NCI-H146 treated with DMSO at 0.1 percent for 48 hours (cell line): ENCODE measurements at regions not wholly inside any gene's neighbourhood (a gene's known extent, or its start where the extent isn't known, plus 50 kb on each side); places are given as distances from the start of the nearest gene placed in this dataset.
A peak's percentile ranks its signal among the peaks of the same experiment; 100 is the strongest.
"Not testable (repeated sequence)": the region's sequence is repeated elsewhere in the genome, so short reads cannot be mapped to it uniquely, and the experiment has no call there.

Experiments used
- DNase-seq: peaks from one replicate; lab custom pipeline; 2025; ENCODE audit not compliant: unreplicated experiment; lab: John Stamatoyannopoulos, UW

DNA sequence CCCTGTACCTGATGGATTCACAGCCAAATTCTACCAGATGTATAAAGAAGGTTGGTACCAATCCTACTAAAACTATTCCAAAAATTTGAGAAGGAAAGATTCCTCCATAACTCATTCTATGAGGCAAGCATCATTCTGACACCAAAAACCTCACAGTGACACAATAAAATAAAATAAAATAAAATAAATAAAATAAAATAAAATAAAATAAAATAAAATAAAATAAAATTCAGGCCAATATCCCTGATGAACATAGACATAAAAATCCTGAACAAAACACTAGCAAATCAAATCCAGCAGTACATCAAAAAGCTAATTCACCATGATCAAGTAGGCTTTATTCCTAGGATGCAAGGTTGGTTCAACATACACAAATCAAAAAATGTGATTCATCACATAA is 108.1 kb downstream of the PROX1 start:
- not testable (repeated sequence) for DNase-seq

DNA sequence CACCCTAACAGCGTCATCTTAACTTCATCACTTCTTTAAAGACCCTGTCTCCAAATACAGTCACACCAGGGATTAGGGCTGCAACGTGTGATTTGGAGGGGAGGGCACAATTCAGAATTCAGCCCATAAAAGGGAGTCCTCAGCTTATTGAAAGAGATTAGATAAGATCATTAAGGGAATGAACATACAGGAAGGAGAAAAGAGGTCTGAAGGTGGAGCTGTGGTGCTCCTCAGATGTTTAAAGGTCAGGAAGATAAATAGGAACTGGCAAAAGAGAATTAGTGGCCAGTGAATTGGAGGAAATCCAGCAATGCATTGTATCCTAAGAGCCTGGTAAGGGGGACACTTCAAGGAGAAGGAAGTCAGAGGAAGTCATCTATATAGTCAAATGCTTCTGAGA is 113.5 kb downstream of the PROX1 start:
- DNase-seq = no peak

- no peak for DNase-seq
These were observed 114.1 kb downstream of the PROX1 start for GRCh38 chr1:214101828-214102227.

- DNase-seq = no peak
These were observed 115.1 kb downstream of the PROX1 start for GRCh38 chr1:214102907-214103306.

DNA sequence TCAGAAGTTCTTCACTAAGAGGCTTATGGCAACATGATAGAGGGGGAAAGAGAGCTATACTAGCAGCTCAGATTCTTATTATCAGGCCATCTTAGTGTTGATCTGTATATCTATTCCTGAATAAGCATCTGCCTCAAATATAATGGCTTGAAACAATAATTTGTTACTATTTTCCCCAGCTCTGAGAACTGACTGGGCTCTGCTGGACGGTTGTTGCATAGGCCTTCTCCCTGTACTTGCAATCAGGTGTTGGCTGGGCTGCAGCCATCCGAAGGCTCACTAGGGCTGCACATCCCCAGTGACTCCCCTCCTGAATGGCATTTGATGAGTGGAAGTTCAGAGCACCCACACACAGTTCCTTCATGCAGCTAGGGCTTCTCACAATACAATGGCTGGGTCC is 116.0 kb downstream of the PROX1 start:
- no peak for DNase-seq

DNA sequence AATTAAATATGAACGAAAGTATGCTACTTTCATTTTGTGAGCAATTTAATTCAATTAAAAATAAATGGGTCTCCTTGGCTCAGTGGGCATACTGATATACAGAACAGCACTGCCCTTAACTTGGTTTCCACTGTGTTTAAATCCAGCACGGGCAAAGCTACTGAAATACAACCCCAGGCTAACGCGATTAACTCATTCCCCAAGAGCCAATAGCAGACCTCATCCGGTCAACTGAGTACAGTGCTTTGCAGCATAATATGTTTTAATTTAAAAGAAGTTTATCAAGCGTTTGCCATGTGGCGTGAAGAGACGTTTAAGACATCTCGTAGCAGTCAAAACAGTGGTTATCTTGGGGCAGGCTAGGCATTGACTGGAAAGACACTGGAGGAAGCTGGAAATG is 118.6 kb downstream of the PROX1 start:
- DNase-seq = no peak

GRCh38 chr1:214107322-214108096 is 119.7 kb downstream of the PROX1 start:
- DNase-seq = no peak

DNA sequence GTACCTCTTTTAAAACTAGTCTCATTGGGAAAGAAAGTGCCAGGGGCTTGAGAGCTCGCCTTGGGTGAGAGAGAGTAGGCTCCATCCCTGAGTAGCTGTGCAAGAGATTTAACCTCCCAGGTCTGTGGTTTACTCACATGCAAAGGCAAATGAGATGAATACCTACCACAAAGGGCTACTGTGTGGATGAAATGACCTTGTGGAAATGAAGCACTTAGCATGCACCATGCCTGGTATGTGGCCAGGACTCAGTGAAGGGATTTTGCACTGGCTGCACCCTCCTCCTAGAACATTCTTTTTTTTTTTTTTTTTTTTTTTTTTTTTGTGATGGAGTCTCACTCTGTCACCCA is 120.3 kb downstream of the PROX1 start:
- no peak for DNase-seq

- no peak for DNase-seq
These were observed 124.0 kb downstream of the PROX1 start for GRCh38 chr1:214111796-214112195.

- DNase-seq = no peak
These were observed 128.5 kb downstream of the PROX1 start for GRCh38 chr1:214116258-214116657.

DNA sequence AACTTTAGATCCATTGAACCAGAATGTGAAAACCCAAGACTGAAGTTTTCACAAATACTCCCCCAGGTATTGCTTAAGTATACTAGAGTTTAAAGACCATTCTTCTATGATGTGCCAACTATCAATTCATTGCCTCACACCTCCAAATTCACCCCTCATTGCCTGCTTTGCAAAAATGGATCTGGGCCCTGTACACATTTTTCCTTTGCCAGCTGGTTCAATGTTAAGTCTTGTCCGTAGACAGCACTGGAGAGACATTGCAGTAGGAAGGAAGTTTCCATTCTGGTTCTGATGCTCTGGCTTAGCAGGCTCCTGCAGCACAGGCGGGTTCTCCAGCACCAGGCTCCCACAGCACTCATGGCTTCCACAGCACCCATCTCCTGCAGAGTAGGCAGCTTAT is 130.0 kb downstream of the PROX1 start:
- no peak for DNase-seq

GRCh38 chr1:214120191-214120590 is 132.4 kb downstream of the PROX1 start:
- DNase-seq = no peak

DNA sequence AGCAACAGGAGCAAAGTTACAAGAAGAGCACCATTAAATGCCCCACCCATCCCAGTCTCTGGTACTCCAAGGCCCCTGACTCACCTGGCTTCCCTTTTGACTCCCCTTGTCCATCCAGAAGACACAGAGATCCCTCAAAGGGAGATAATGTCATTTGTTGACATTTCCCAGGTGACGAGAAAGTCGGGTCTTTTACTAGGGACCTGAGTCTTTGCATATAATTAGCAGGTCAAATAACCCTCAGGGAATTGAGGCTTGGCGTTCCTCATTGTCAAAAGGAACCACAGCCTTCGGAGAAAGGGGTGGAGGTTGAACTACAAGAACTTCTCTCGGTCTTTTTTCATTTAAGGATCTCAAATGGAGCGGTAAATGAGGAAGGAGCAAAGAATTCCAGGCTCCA is 133.2 kb downstream of the PROX1 start:
- DNase-seq = peak; percentile 30

- no peak for DNase-seq
These were observed 134.3 kb downstream of the PROX1 start for GRCh38 chr1:214122110-214122509.

- DNase-seq = peak; percentile 87
These were observed 135.4 kb downstream of the PROX1 start for GRCh38 chr1:214123061-214123784.

DNA sequence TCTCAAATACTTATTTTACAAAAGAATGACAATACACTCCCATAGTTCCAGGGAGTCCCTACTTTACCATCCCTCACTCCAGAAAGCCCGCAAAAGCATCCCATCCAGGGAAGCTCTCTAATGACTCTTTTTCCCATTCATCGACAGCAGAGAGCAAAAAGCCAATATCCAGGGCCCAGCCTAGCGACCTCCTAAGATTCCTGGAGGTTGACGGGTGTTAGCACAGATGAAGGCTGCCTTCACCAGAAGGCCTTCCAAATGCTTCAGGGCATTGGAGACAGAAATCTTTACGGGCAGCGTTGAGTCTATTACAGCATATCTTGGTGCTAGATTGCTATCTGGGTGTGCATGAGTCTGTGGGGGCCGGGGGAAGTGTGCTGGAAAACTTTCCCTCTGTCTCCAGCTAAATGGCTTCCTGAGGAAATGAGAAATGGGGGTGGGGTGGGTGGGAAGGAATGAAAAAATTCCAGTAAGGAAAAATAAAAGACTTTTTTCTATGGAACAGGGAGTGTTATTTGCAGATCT is 136.6 kb downstream of the PROX1 start:
- DNase-seq = no peak

DNA sequence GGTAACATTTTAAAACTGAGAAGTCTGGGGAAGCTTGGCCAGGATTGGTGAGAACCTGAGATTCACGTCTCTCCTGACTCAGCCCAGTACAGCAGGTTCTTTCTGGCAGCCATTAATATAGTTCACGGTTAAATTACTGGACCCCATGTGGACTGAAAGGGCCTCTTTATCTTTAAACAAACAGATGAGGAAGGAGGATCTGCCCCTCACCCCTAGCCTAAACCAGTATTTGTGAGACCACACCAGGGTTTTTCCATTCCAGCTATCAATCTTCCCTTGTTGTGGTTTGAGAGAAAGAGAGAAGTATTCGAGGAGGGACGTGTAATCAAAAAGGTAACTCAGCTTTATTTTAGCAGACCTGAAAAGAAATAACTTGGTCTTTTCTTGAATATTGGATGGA is 137.1 kb downstream of the PROX1 start:
- DNase-seq = peak; percentile 91

DNA sequence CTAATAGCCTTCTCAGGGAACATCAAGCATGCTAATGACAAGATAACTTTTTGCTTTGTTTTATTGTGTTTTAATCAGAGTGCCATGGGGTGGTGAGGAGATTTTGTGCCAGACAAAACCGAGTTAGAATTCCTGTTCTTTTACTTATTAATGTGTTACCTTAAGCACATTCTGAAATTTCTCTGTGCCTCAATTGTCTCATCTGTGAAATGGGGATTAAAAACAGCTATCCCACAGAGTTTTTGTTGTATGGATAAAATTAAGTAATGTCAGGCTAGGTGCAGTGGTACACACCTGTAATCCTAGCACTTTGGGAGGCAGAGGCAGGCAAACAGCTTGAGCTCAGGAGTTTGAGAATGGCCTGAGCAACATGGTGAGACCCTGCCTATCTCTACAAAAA is 138.0 kb downstream of the PROX1 start:
- DNase-seq = no peak

GRCh38 chr1:214126697-214127146 is 138.9 kb downstream of the PROX1 start:
- DNase-seq = no peak

DNA sequence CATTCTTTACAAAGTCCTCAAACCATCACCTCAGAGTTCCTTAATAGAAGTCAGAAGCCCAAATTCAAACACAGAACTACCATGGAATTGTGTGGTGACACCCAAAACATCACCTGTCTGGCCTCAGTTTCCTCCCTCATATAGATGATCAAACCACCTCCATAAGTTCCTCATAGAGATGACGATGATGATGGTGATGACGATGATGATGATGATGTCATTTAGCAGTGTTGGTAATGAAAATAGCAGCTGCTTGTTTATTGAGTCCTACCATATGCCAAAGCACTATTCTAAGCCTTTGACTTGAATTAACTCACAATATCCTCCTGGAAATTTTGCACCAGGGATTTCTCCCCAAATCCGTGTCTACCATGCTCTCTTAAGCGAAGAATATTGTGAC is 139.9 kb downstream of the PROX1 start:
- DNase-seq = no peak

DNA sequence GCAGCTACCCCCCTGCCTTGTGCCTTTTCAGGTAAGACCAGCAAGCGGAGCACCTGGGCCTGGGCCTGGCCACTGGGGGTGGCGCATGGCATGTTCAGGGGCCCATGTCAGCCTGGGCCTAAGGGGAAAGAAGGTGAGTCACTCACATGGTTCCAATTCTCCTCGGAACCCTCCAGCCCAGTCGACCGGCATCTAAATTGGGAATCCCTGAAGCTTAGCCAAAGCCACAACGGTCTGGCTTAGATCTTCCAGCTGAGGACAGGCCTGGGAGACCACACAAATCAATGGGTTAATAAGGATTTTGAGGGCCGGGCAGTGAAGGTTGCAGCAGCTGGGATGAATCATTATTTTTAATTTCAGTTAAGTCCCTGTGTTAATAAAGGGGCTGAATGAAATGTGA is 145.1 kb upstream of the SMYD2 start:
- DNase-seq = no peak

DNA sequence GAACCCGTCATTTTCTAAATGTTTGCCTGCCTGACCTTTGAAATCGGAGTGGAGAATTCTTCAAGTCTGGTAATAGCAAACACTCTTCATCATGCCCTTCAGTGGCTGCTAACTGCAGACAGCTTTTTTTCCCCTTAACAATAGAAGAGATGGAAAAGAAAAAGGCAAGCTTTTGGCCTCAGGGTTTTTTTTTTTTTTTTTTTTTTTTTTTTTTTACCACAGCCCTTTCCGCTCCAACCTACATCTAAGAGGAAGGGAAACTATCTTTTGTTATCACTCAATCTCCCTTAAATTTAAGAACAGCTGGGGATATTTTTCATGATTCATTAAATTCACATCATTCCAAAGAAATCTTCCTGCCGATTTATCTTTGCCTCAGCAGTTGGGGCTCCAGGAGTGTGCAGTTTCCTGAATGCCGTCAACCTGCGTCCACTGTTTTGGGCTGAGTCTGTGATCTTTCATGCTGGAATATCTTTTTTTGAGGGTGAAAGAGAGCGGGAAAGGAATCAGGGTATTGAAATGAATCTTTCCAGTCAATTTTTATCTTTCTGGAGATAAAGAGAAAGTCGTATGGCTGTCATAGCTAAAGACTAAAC is 144.5 kb upstream of the SMYD2 start:
- peak; percentile 41 for DNase-seq
